ENCODE measurements at regions not wholly inside any gene's neighbourhood (a gene's known extent, or its start where the extent isn't known, plus 50 kb on each side); places are given as distances from the start of the nearest gene placed in this dataset.

DNA sequence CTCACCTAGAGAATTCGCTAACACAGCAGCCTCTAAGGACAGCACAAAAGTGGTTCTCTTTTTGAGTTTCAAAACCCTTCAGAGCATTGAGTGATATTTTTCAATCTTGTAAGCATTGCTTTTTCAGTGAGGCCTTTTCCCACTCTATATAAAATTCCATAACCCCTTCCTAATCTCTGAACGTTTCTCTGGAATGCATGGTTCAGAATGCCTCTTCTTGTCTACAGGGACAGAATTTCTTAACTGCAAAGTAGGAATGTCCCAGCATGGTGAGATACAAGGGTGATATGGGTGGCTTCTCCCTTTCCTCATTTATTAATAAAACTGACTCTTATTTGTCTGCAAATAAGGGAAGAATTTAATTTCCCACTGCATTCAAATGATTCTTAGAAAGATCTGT, 377.9 kb downstream of the LTN1 start:
- peaks cover 2% of the 10 kb centered on the region for H3K9me3 Mint-ChIP-seq
- no peaks in the 10 kb centered on the region for H3K4me1 Mint-ChIP-seq
- H3K27ac Mint-ChIP-seq: no peak overlapping the region
- no peaks in the 10 kb centered on the region for H3K27me3 Mint-ChIP-seq (ENCODE audit: low read depth, poor library complexity)
- H3K4me3 Mint-ChIP-seq: no peak overlapping the region
- no peak for DNase-seq
- no peaks in the 10 kb centered on the region for H3K36me3 Mint-ChIP-seq (ENCODE audit: low read depth)
- TF ChIP-seq CTCF (IDR thresholded peaks at IDR 0.05): no peak

DNA sequence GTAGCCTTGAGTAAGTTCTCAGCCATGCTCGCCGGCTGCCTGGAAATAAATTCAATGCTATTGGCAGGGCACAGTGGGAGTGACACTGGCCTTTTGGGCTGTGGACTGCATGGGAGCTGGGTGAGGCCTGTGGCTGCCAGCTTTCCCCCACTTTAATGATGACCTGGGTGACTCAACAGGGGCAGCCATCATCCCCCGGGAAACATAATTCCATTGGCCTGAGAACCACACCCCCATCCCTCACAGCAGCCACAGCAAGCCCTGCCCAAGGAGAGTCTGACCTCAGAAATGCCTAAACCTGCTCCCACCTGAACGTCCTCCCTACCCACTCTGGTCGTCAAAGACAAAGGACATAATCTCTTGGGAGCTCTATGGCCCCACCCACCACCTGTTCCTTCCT, 384.0 kb downstream of the LTN1 start:
- H3K4me3 Mint-ChIP-seq: no peak overlapping the region
- no peak overlapping the region for H3K27ac Mint-ChIP-seq
- DNase-seq: no peak
- no peak for TF ChIP-seq CTCF (IDR thresholded peaks at IDR 0.05)
- H3K4me1 Mint-ChIP-seq: no peaks in the 10 kb centered on the region
- H3K27me3 Mint-ChIP-seq (ENCODE audit: low read depth, poor library complexity): no peaks in the 10 kb centered on the region
- no peaks in the 10 kb centered on the region for H3K36me3 Mint-ChIP-seq (ENCODE audit: low read depth)
- H3K9me3 Mint-ChIP-seq: peaks cover 23% of the 10 kb centered on the region

DNA sequence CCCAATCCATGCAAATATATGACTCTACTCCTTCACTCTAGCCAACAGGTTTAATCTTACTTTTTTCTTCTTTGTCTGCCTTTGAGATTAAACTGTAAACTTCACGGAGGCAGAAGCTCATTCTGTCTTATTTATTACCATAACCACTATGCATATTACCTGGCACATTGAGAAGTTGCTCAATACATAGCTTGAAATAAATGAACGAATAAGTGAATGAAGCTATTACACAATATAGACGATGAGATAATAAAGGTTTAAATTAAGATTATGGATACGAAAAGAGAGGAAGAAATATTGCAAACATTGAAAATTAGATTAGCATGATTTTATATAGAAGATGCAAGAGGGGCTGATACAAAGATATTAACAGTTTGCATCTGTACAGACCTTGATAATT, 385.1 kb downstream of the LTN1 start:
- TF ChIP-seq CTCF (IDR thresholded peaks at IDR 0.05): no peak
- Mint-ChIP-seq H3K4me3 (no peak overlapping the region), H3K27ac (no peak overlapping the region), H3K4me1 (no peaks in the 10 kb centered on the region), H3K9me3 (peaks cover 23% of the 10 kb centered on the region), H3K27me3 (ENCODE audit: low read depth, poor library complexity) (no peaks in the 10 kb centered on the region), H3K36me3 (ENCODE audit: low read depth) (no peaks in the 10 kb centered on the region)
- no peak for DNase-seq

- no peak for DNase-seq
- H3K9me3 Mint-ChIP-seq: peaks cover 38% of the 10 kb centered on the region
Measured at GRCh38 chr21:28604946-28605537, 387.6 kb downstream of the LTN1 start.

GRCh38 chr21:28602546-28602945, 390.1 kb downstream of the LTN1 start:
- Mint-ChIP-seq H3K27me3 (ENCODE audit: low read depth, poor library complexity) (no peaks in the 10 kb centered on the region), H3K4me3 (no peak overlapping the region), H3K27ac (no peak overlapping the region), H3K4me1 (no peaks in the 10 kb centered on the region), H3K36me3 (ENCODE audit: low read depth) (peaks cover 11% of the 10 kb centered on the region), H3K9me3 (peaks cover 40% of the 10 kb centered on the region)
- no peak for DNase-seq
- TF ChIP-seq CTCF (IDR thresholded peaks at IDR 0.05): no peak

More at GRCh38 chr21:28604946-28605537, 387.6 kb downstream of the LTN1 start:
- peaks cover 11% of the 10 kb centered on the region for H3K36me3 Mint-ChIP-seq (ENCODE audit: low read depth)
- no peak overlapping the region for H3K27ac Mint-ChIP-seq
- no peaks in the 10 kb centered on the region for H3K4me1 Mint-ChIP-seq
- no peaks in the 10 kb centered on the region for H3K27me3 Mint-ChIP-seq (ENCODE audit: low read depth, poor library complexity)
- H3K4me3 Mint-ChIP-seq: no peak overlapping the region
- TF ChIP-seq CTCF (IDR thresholded peaks at IDR 0.05): no peak

DNA sequence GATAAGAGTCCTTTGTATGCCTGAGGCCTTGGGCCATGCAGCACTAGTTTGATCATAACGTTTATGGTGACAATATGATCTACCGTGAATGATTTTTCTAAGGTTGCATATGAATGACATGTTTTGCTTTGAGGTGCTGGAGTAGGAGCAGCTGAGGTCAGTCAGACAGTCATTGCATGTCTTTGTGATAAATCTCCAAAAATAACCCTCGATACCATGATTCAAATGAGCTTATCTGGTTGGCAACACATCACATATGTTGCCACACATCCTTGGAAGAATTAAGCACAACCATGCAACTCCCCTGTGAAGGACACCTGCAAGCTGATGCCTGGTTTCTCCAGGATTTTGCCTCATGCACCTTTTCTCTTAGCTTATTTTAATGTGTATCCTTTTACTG, 394.5 kb downstream of the LTN1 start:
- no peaks in the 10 kb centered on the region for H3K27me3 Mint-ChIP-seq (ENCODE audit: low read depth, poor library complexity)
- H3K36me3 Mint-ChIP-seq (ENCODE audit: low read depth): peaks cover 11% of the 10 kb centered on the region
- H3K4me3 Mint-ChIP-seq: no peak overlapping the region
- no peak for TF ChIP-seq CTCF (IDR thresholded peaks at IDR 0.05)
- no peaks in the 10 kb centered on the region for H3K4me1 Mint-ChIP-seq
- no peak overlapping the region for H3K27ac Mint-ChIP-seq
- peaks cover 38% of the 10 kb centered on the region for H3K9me3 Mint-ChIP-seq
- DNase-seq: no peak

Measured in nephron progenitor cell (in vitro differentiated cells).